ENCODE measurements at regions not wholly inside any gene's neighbourhood (a gene's known extent, or its start where the extent isn't known, plus 50 kb on each side); places are given as distances from the start of the nearest gene placed in this dataset.

GRCh38 chr4:147370881-147371280 is 110.0 kb upstream of the EDNRA start (continued):
- TF ChIP-seq ZNF281 (CRISPR knock-in tag; IDR thresholded peaks at IDR 0.05) (no peak), ZNF416 (CRISPR knock-in tag; IDR thresholded peaks at IDR 0.05) (no peak), NFYB (CRISPR knock-in tag; conservative IDR thresholded peaks at IDR 0.05; ENCODE audit: low read depth) (no peak), ARID4B (CRISPR knock-in tag; IDR thresholded peaks at IDR 0.05; ENCODE audit: borderline replicate concordance) (no peak), ZNF671 (CRISPR knock-in tag; IDR thresholded peaks at IDR 0.05) (no peak), ATF1 (CRISPR knock-in tag; IDR thresholded peaks at IDR 0.05) (no peak), CBFB (CRISPR knock-in tag; IDR thresholded peaks at IDR 0.05; ENCODE audit: low read depth) (no peak), E2F1 (CRISPR knock-in tag; IDR thresholded peaks at IDR 0.05) (no peak), ETV6 (CRISPR knock-in tag; IDR thresholded peaks at IDR 0.05) (no peak)
- TF ChIP-seq, protein P1, sequence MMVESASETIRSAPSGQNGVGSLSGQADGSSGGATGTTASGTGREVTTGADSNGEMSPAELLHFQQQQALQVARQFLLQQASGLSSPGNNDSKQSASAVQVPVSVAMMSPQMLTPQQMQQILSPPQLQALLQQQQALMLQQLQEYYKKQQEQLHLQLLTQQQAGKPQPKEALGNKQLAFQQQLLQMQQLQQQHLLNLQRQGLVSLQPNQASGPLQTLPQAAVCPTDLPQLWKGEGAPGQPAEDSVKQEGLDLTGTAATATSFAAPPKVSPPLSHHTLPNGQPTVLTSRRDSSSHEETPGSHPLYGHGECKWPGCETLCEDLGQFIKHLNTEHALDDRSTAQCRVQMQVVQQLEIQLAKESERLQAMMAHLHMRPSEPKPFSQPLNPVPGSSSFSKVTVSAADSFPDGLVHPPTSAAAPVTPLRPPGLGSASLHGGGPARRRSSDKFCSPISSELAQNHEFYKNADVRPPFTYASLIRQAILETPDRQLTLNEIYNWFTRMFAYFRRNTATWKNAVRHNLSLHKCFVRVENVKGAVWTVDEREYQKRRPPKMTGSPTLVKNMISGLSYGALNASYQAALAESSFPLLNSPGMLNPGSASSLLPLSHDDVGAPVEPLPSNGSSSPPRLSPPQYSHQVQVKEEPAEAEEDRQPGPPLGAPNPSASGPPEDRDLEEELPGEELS (CRISPR knock-in tag; IDR thresholded peaks at IDR 0.05), result no peak

GRCh38 chr4:147371661-147372060 is 109.2 kb upstream of the EDNRA start:
- no peaks in the 10 kb centered on the region for H3K4me1 Mint-ChIP-seq
- H3K4me3 Mint-ChIP-seq, result no peak overlapping the region
- CTCF ChIA-PET, result no interaction called here
- TF ChIP-seq, protein P2, sequence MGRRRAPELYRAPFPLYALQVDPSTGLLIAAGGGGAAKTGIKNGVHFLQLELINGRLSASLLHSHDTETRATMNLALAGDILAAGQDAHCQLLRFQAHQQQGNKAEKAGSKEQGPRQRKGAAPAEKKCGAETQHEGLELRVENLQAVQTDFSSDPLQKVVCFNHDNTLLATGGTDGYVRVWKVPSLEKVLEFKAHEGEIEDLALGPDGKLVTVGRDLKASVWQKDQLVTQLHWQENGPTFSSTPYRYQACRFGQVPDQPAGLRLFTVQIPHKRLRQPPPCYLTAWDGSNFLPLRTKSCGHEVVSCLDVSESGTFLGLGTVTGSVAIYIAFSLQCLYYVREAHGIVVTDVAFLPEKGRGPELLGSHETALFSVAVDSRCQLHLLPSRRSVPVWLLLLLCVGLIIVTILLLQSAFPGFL (CRISPR knock-in tag; IDR thresholded peaks at IDR 0.05; ENCODE audit: borderline replicate concordance), result no peak
- TF ChIP-seq ZNF396 (CRISPR knock-in tag; IDR thresholded peaks at IDR 0.05; ENCODE audit: borderline replicate concordance) (no peak), CBFB (CRISPR knock-in tag; IDR thresholded peaks at IDR 0.05; ENCODE audit: low read depth) (no peak)
- no peak for ATAC-seq
- no peak overlapping the region for H3K27ac Mint-ChIP-seq
- DNase-seq (ENCODE audit: low spot score), result no peak
- peaks cover 46% of the 10 kb centered on the region for H3K9me3 Mint-ChIP-seq
- H3K36me3 Mint-ChIP-seq, result peaks cover 30% of the 10 kb centered on the region
- no peaks in the 10 kb centered on the region; the same call in 1 of the 2 replicates for H3K27me3 Mint-ChIP-seq (ENCODE audit: low read depth)
- POLR2A ChIA-PET, result no interaction called here

Data from WTC11 (cell line).